Heart right ventricle (tissue), 16 donors: ENCODE measurements at regions not wholly inside any gene's neighbourhood (a gene's known extent, or its start where the extent isn't known, plus 50 kb on each side); places are given as distances from the start of the nearest gene placed in this dataset.

ENCODE experiments used
- ATAC-seq, 8 donors: fragments of 200-7000 bp; cut with Tn5 transposase; one replicate each; pipeline ENCODE4 v1.9.1; 2020; ENCODE audit warnings: mild to moderate bottlenecking in 8 of 8, moderate library complexity in 8 of 8, moderate number of reproducible peaks in 1 of 8
- DNase-seq, 2 donors: peaks; one replicate each; pipeline ENCODE4 v3.0.0-alpha.2; 2020
- H3K27ac ChIP-seq, 10 donors: fragments of 200-600 bp; sonication (generic) in 2 of 10; one replicate each; pipeline versions ENCODE4 v1.5.0 to v1.8.0; 2020 to 2022; ENCODE audit warnings: mild to moderate bottlenecking in 3 of 10
- H3K27me3 ChIP-seq, 7 donors: fragments of 200-600 bp; one replicate each; pipeline ENCODE4 v1.8.0; 2021 to 2022; ENCODE audit warnings: mild to moderate bottlenecking in 2 of 7
- H3K36me3 ChIP-seq, 9 donors: fragments of 200-600 bp; sonication (generic) in 1 of 9; one replicate each; pipeline versions ENCODE4 v1.5.0 to v1.8.0; 2020 to 2022; ENCODE audit warnings: mild to moderate bottlenecking in 2 of 9
- H3K4me1 ChIP-seq, 9 donors: fragments of 200-600 bp; sonication (generic) in 1 of 9; one replicate each; pipeline versions ENCODE4 v1.5.0 to v1.8.0; 2020 to 2022; ENCODE audit warnings: mild to moderate bottlenecking in 4 of 9
- H3K4me3 ChIP-seq, 10 donors: fragments of 200-600 bp; sonication (generic) in 2 of 10; one replicate each; pipeline versions ENCODE4 v1.5.0 to v1.8.0; 2020 to 2022; ENCODE audit warnings: mild to moderate bottlenecking in 7 of 10, moderate library complexity in 2 of 10
- H3K9me3 ChIP-seq, 11 donors: fragments of 200-600 bp in 10 of 11; sonication (generic) in 2 of 11; one replicate each; pipeline versions ENCODE4 v1.5.0 to v1.8.0; 2013 to 2022; ENCODE audit warnings: mild to moderate bottlenecking in 2 of 11, control low read depth in 1 of 11, moderate library complexity in 1 of 11
- CTCF ChIP-seq, 9 donors: fragments of 200-600 bp; sonication (generic) in 2 of 9; IDR thresholded peaks; one replicate each; pipeline versions ENCODE4 v1.5.0 to v1.8.0; 2021 to 2022; ENCODE audit warnings: antibody characterized with exemption in 9 of 9, mild to moderate bottlenecking in 5 of 9, moderate library complexity in 1 of 9
- WGBS, 2 donors: extraction: QIAGEN DNeasy Blood & Tissue Kit; methylation state at CpG; one replicate each; pipeline ENCODE4 v1.1.7; 2013; ENCODE audit warnings: inconsistent platforms in 1 of 2; 5-methylcytosine and 5-hydroxymethylcytosine counted together
- intact Hi-C, 10 donors: fragments of 100-400 bp; cut with DNase I; formaldehyde crosslinking; loops; one replicate each; pipeline versions ENCODE4 v1.11.1 to v1.14.2; 2022
- donor health status: Arrhythmogenic right ventricular cardiomyopathy.
- donor health status: ischemic (EF 13 %, LVEDD 7.1; RV severe dilation, severe dysfunction).
- donor health status: healthy with polysubstance abuse.
- donor health status: DM: no; HTN: yes; CAD: no.
- donor health status: DM: no; HTN: no; CAD: no.
- donor health status: ischemic (EF 25% LVEDD 6.9; RV normal size, moderate dysfunction).
- donor health status: ischemic (EF 25% LVEDD 5.7; RV mildly dilated, moderate dysfunction).
- donor health status: healthy.
- donor health status: DM: yes; HTN: yes; CAD: no.
- donor health status: Ischemic cardiomyopathy.
- donor health status: ischemic (EF 35%, LVEDD 5.7; RV mildly dilated, moderate dysfunction).
- donor health status: nonischemic (EF 11% LVEDD 7.7; RV severe dilation, severe dysfunction).
- donor health status: DM: yes; HTN: yes; CAD: no.
- donor health status: PGD.
- donor health status: ischemic (EF 29% LVEDD 5.4; RV normal size, mild dysfunction).
- donor health status: nonischemic (EF 23%, LVEDD 6.1; RV moderate dilation, normal function).

- peaks cover 5 to 19% (median 17%) of the 10 kb centered on the region in 9 donors for H3K4me1 ChIP-seq
- H3K27ac ChIP-seq: peak overlapping the region in 8 of 10 donors; percentile 6 to 66 (median 40)
- intact Hi-C loops: loop anchor here in 9 of 10 donors (1.0 to 10.0 kb wide), 8 partner anchors 85 to 505 kb away; partner anchors contain the start of gene DYRK2 (in 7 of the 9)
- H3K9me3 ChIP-seq: no peaks in the 10 kb centered on the region
- TF ChIP-seq CTCF (IDR thresholded peaks at IDR 0.05): peak; percentile 51 to 96 (median 84)
- H3K27me3 ChIP-seq: no peaks in the 10 kb centered on the region
- ATAC-seq (peak; percentile 96 to 98 (median 97)), DNase-seq (peak; percentile 86 to 90)
- 3 to 5% methylated on average over 12 of the region's 12 CpGs for WGBS, 2 donors
- peak overlapping the region in 6 of 10 donors; percentile 6 to 25 (median 22) for H3K4me3 ChIP-seq
- no peaks in the 10 kb centered on the region for H3K36me3 ChIP-seq
These were observed 172.7 kb downstream of the CAND1 start for GRCh38 chr12:67441736-67442346.

- H3K36me3 ChIP-seq: no peaks in the 10 kb centered on the region
- H3K27ac ChIP-seq: peak overlapping the region in 9 of 10 donors; percentile 6 to 66 (median 39)
- peak; percentile 19 to 34 for DNase-seq
- TF ChIP-seq CTCF (IDR thresholded peaks at IDR 0.05): no peak
- H3K4me3 ChIP-seq: peak overlapping the region in 6 of 10 donors; percentile 6 to 25 (median 22)
- 11 to 24% methylated on average over 11 of the region's 11 CpGs for WGBS, 2 donors
- H3K9me3 ChIP-seq: no peaks in the 10 kb centered on the region
- intact Hi-C loops: loop anchor here in 9 of 10 donors (2.0 to 10.0 kb wide), 7 partner anchors 85 to 505 kb away; partner anchors contain the start of gene DYRK2 (in 7 of the 9)
- ATAC-seq: peak; percentile 29 to 78 (median 63)
- H3K27me3 ChIP-seq: no peaks in the 10 kb centered on the region
- H3K4me1 ChIP-seq: peaks cover 5 to 19% (median 17%) of the 10 kb centered on the region in 9 donors
These were observed 173.2 kb downstream of the CAND1 start for GRCh38 chr12:67442347-67442841.

- Histone ChIP-seq H3K4me1 (peaks cover 5 to 19% (median 17%) of the 10 kb centered on the region in 9 donors), H3K27ac (no peak overlapping the region), H3K9me3 (no peaks in the 10 kb centered on the region), H3K36me3 (no peaks in the 10 kb centered on the region), H3K4me3 (peak overlapping the region in 1 of 10 donors; percentile 24), H3K27me3 (no peaks in the 10 kb centered on the region)
- intact Hi-C loops: loop anchor here in 9 of 10 donors (2.0 to 10.0 kb wide), 7 partner anchors 86 to 504 kb away; partner anchors contain the start of gene DYRK2 (in 7 of the 9)
- TF ChIP-seq CTCF (IDR thresholded peaks at IDR 0.05): no peak
- DNase-seq (no peak), ATAC-seq (no peak)
- WGBS, 2 donors: 90 to 91% methylated on average over 8 of the region's 8 CpGs
These were observed 173.7 kb downstream of the CAND1 start for GRCh38 chr12:67442896-67443295.

- no peak for ATAC-seq
These were observed 175.4 kb downstream of the CAND1 start for GRCh38 chr12:67444542-67444941.

More at GRCh38 chr12:67444542-67444941, 175.4 kb downstream of the CAND1 start:
- Histone ChIP-seq H3K27ac (no peak overlapping the region), H3K4me1 (peaks cover 5 to 19% (median 17%) of the 10 kb centered on the region in 9 donors), H3K27me3 (no peaks in the 10 kb centered on the region), H3K36me3 (no peaks in the 10 kb centered on the region), H3K4me3 (no peak overlapping the region), H3K9me3 (no peaks in the 10 kb centered on the region)
- intact Hi-C loops: loop anchor here in 9 of 10 donors (5.0 to 10.0 kb wide), 6 partner anchors 87 to 503 kb away; partner anchors contain the start of gene DYRK2 (in 6 of the 9)
- TF ChIP-seq CTCF (IDR thresholded peaks at IDR 0.05): no peak
- 83 to 84% methylated on average over 5 of the region's 5 CpGs for WGBS, 2 donors
- DNase-seq: no peak
